Mucosa of descending colon (tissue), 3 donors: ENCODE measurements at regions not wholly inside any gene's neighbourhood (a gene's known extent, or its start where the extent isn't known, plus 50 kb on each side); places are given as distances from the start of the nearest gene placed in this dataset.
"Not testable (repeated sequence)": the region's sequence is repeated elsewhere in the genome, so short reads cannot be mapped to it uniquely, and the experiment has no call there.

Experiments used
- ATAC-seq: fragments of 200-7000 bp; cut with Tn5 transposase; one replicate; pipeline ENCODE4 v1.9.1; 2020; ENCODE audit warnings: mild to moderate bottlenecking, moderate library complexity
- DNase-seq, 3 donors: peaks; one replicate each; pipeline ENCODE4 v3.0.0-alpha.2; 2020
- H3K36me3 ChIP-seq: fragments of 200-600 bp; one replicate; pipeline ENCODE4 v1.8.0; 2021; ENCODE audit warnings: low read depth, mild to moderate bottlenecking
- H3K4me1 ChIP-seq: fragments of 200-600 bp; one replicate; pipeline ENCODE4 v1.8.0; 2021; ENCODE audit warnings: low read depth, mild to moderate bottlenecking
- H3K4me3 ChIP-seq: fragments of 200-600 bp; one replicate; pipeline ENCODE4 v1.8.0; 2021; ENCODE audit warnings: mild to moderate bottlenecking
- H3K9me3 ChIP-seq: fragments of 200-600 bp; one replicate; pipeline ENCODE4 v1.8.0; 2021; ENCODE audit warnings: mild to moderate bottlenecking
- intact Hi-C, 2 donors: fragments of 100-400 bp; cut with DNase I in 1 of 2; cut with micrococcal nuclease in 1 of 2; formaldehyde crosslinking; loops; one replicate each; pipeline versions ENCODE4 v1.11.0 to v1.11.1; 2022; cut with DNase I, micrococcal nuclease
- TF ChIP-seq, protein P1 (sequence below): fragments of 200-600 bp; IDR thresholded peaks from one replicate; pipeline ENCODE4 v1.8.0; 2022; ENCODE audit warnings: antibody characterized with exemption, mild to moderate bottlenecking
- donor health status: DM: no; HTN: no; CAD: no; lungs with moderate emphysema.
- donor health status: DM: no; HTN: no; CAD: no.
- donor health status: DM: no; HTN: yes; CAD: no.

DNA sequence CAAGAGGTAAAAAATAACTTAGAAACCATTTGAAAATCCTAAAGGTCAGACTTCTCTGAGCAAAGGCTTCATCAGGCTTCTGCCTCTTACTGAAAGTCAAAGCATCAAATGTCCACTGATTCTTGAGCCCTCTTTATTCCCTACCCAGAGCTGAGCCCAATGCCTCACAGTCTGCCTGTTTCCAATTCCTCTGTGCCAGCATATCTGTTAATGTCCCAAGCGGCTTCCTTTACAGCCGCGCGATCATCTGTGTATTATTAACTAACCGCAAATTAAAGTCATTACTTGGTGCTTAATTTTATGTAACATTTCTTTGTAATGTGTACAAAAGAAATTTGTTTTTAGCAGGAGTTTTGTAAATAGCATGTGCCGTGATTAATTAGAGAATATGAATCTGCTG is 418.8 kb upstream of the HNRNPA3 start:
- DNase-seq, result no peak
- TF ChIP-seq, protein P1, sequence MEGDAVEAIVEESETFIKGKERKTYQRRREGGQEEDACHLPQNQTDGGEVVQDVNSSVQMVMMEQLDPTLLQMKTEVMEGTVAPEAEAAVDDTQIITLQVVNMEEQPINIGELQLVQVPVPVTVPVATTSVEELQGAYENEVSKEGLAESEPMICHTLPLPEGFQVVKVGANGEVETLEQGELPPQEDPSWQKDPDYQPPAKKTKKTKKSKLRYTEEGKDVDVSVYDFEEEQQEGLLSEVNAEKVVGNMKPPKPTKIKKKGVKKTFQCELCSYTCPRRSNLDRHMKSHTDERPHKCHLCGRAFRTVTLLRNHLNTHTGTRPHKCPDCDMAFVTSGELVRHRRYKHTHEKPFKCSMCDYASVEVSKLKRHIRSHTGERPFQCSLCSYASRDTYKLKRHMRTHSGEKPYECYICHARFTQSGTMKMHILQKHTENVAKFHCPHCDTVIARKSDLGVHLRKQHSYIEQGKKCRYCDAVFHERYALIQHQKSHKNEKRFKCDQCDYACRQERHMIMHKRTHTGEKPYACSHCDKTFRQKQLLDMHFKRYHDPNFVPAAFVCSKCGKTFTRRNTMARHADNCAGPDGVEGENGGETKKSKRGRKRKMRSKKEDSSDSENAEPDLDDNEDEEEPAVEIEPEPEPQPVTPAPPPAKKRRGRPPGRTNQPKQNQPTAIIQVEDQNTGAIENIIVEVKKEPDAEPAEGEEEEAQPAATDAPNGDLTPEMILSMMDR, result no peak
- Histone ChIP-seq H3K4me1 (no peaks in the 10 kb centered on the region), H3K4me3 (no peak overlapping the region), H3K9me3 (no peaks in the 10 kb centered on the region), H3K36me3 (no peaks in the 10 kb centered on the region)
- no peak for ATAC-seq
- intact Hi-C loops, result no loop called here

DNA sequence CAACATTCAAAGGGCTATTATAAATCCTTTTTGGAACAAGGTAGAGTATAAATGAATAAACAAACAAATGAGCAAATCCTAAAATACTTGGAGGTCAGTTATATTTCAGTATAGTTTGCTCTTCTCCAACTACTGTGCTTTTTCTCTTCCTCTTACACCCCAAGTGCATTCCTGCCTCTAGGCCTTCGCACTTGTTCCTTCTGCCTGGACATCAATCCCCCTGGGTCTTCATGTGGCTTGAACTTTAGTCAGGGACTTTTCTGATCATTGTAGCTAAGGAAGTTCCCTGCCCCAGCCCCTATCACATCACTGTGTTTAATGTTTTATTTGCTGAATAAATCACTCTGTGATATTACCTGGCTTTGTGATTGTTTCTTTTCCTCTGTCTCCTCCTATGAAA is 418.2 kb upstream of the HNRNPA3 start:
- no peak overlapping the region for H3K4me3 ChIP-seq
- TF ChIP-seq, protein P1, result no peak
- intact Hi-C loops, result no loop called here
- H3K36me3 ChIP-seq, result no peaks in the 10 kb centered on the region
- DNase-seq (no peak), ATAC-seq (no peak)
- H3K9me3 ChIP-seq, result no peaks in the 10 kb centered on the region
- no peaks in the 10 kb centered on the region for H3K4me1 ChIP-seq

DNA sequence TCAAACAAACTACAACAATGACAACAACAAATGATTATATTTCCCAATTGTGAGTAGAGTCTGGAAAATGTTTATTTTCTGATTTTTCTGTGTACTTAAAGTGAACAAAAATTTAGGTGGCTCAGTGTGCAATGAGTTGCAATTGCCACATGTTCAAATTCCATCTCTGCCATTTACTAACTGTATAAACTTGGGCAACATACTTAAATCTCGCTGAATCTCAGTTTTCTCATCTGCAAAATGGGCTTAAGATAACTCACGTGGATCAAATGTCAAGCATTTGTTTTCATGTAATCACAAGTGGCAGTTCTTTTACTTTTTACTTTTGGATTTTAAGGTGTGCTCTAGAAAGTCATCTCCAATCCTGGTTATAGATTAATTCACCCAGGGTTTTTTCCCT is 416.8 kb upstream of the HNRNPA3 start:
- intact Hi-C loops, result no loop called here
- no peak for ATAC-seq
- TF ChIP-seq, protein P1, result no peak
- DNase-seq, result no peak
- Histone ChIP-seq H3K4me1 (no peaks in the 10 kb centered on the region), H3K4me3 (no peak overlapping the region), H3K36me3 (no peaks in the 10 kb centered on the region), H3K9me3 (no peaks in the 10 kb centered on the region)

DNA sequence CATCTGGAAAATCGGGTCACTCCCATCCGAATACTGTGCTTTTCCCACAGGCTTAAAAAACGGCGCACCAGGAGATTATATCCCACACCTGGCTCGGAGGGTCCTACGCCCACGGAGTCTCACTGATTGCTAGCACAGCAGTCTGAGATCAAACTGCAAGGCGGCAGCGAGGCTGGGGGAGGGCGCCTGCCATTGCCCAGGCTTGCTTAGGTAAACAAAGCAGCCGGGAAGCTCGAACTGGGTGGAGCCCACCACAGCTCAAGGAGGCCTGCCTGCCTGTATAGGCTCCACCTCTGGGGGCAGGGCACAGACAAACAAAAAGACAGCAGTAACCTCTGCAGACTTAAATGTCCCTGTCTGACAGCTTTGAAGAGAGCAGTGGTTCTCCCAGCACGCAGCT is 415.9 kb upstream of the HNRNPA3 start:
- intact Hi-C loops, DNase-seq, H3K4me3 ChIP-seq, H3K36me3 ChIP-seq, H3K4me1 ChIP-seq, H3K9me3 ChIP-seq, ATAC-seq: not testable (repeated sequence)

DNA sequence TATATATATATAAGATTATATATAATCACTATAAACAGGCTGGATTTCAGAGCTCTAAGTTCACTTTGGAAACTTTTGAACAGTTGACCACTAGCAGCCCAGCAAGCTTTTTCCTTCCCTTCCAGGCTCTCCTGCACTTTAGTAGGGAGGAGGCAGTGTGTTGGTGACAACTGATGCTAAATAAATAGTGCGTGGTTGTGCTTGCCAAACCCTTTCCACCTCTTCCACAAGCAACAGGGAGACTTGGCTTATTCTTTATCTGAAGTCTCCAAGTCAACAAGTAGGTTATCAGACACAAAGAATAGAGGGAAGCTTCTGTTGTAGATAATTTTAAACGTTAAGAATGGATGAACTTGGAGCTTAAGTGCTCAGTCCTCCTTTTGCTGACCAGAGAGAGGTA is 408.2 kb upstream of the HNRNPA3 start:
- DNase-seq, result no peak
- Histone ChIP-seq H3K36me3 (no peaks in the 10 kb centered on the region), H3K9me3 (no peaks in the 10 kb centered on the region), H3K4me3 (no peak overlapping the region), H3K4me1 (no peaks in the 10 kb centered on the region)
- TF ChIP-seq, protein P1, result no peak
- intact Hi-C loops, result no loop called here
- no peak for ATAC-seq

DNA sequence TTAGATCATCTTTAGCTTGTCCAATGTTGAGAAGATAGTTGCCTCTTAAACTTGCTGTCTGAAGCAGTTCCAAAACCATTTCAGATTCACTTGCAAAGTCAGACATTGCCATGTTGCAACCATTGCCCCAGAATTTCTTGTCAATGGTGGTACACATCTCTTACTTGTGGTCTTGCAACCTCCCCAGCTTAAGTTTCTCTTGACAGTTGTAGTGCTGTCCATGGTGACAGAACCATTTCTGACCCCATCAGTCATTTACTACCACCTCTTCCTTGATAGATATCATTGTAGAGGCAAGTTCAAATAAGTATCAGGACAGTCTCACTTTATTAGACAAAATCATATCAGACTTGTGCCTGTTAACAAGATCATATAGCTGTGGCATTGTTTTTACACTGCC is 407.2 kb upstream of the HNRNPA3 start:
- Histone ChIP-seq H3K36me3 (no peaks in the 10 kb centered on the region), H3K4me3 (no peak overlapping the region), H3K9me3 (no peaks in the 10 kb centered on the region), H3K4me1 (no peaks in the 10 kb centered on the region)
- no peak for DNase-seq
- intact Hi-C loops, result no loop called here
- TF ChIP-seq, protein P1, result no peak
- no peak for ATAC-seq
